ENCODE measurements at regions not wholly inside any gene's neighbourhood (a gene's known extent, or its start where the extent isn't known, plus 50 kb on each side); places are given as distances from the start of the nearest gene placed in this dataset.
A peak's percentile ranks its signal among the peaks of the same experiment; 100 is the strongest.

- no peaks in the 10 kb centered on the region for H3K79me2 ChIP-seq (ENCODE audit: insufficient read depth, low read length)
- no peak overlapping the region for H3K27ac ChIP-seq (ENCODE audit: low read depth, low read length)
- H3K4me2 ChIP-seq (ENCODE audit: insufficient read depth, low read length) = no peak overlapping the region
- no peaks in the 10 kb centered on the region for H3K36me3 ChIP-seq (ENCODE audit: insufficient read depth, low read length)
- no peaks in the 10 kb centered on the region for H3K4me1 ChIP-seq (ENCODE audit: insufficient read depth, low read length)
- no peak overlapping the region for H2AFZ ChIP-seq (ENCODE audit: low read length)
- peak; percentile 39 for DNase-seq (ENCODE audit: insufficient read length, low spot score, missing footprints)
- TF ChIP-seq, protein P1, sequence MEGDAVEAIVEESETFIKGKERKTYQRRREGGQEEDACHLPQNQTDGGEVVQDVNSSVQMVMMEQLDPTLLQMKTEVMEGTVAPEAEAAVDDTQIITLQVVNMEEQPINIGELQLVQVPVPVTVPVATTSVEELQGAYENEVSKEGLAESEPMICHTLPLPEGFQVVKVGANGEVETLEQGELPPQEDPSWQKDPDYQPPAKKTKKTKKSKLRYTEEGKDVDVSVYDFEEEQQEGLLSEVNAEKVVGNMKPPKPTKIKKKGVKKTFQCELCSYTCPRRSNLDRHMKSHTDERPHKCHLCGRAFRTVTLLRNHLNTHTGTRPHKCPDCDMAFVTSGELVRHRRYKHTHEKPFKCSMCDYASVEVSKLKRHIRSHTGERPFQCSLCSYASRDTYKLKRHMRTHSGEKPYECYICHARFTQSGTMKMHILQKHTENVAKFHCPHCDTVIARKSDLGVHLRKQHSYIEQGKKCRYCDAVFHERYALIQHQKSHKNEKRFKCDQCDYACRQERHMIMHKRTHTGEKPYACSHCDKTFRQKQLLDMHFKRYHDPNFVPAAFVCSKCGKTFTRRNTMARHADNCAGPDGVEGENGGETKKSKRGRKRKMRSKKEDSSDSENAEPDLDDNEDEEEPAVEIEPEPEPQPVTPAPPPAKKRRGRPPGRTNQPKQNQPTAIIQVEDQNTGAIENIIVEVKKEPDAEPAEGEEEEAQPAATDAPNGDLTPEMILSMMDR (IDR thresholded peaks at IDR 0.05; ENCODE audit: extremely low read depth, low read depth, low read length) = no peak
- H3K9me3 ChIP-seq (ENCODE audit: low read depth, low read length) = no peaks in the 10 kb centered on the region
- H3K27me3 ChIP-seq (ENCODE audit: insufficient read depth, low read length) = no peaks in the 10 kb centered on the region
- H4K20me1 ChIP-seq (ENCODE audit: insufficient read depth, low read length) = no peaks in the 10 kb centered on the region
- no peak overlapping the region for H3K4me3 ChIP-seq (ENCODE audit: insufficient read depth, low read length)
Observed at GRCh38 chr18:6598657-6599056, 130.9 kb upstream of the ARHGAP28 start.

- no peak overlapping the region for H3K4me3 ChIP-seq (ENCODE audit: insufficient read depth, low read length)
- no peaks in the 10 kb centered on the region for H3K36me3 ChIP-seq (ENCODE audit: insufficient read depth, low read length)
- peaks cover 2% of the 10 kb centered on the region for H3K4me1 ChIP-seq (ENCODE audit: insufficient read depth, low read length)
- no peaks in the 10 kb centered on the region for H3K27me3 ChIP-seq (ENCODE audit: insufficient read depth, low read length)
- no peaks in the 10 kb centered on the region for H3K9me3 ChIP-seq (ENCODE audit: low read depth, low read length)
- H3K79me2 ChIP-seq (ENCODE audit: insufficient read depth, low read length) = no peaks in the 10 kb centered on the region
- H3K4me2 ChIP-seq (ENCODE audit: insufficient read depth, low read length) = no peak overlapping the region
- TF ChIP-seq, protein P1 (IDR thresholded peaks at IDR 0.05; ENCODE audit: extremely low read depth, low read depth, low read length) = no peak
- no peak overlapping the region for H3K27ac ChIP-seq (ENCODE audit: low read depth, low read length)
- no peaks in the 10 kb centered on the region for H4K20me1 ChIP-seq (ENCODE audit: insufficient read depth, low read length)
- no peak overlapping the region for H2AFZ ChIP-seq (ENCODE audit: low read length)
- no peak for DNase-seq (ENCODE audit: insufficient read length, low spot score, missing footprints)
Observed at GRCh38 chr18:6600667-6601167, 128.8 kb upstream of the ARHGAP28 start.

- H3K4me2 ChIP-seq (ENCODE audit: insufficient read depth, low read length) = no peak overlapping the region
- H2AFZ ChIP-seq (ENCODE audit: low read length) = no peak overlapping the region
Observed at GRCh38 chr18:6601241-6601640, 128.3 kb upstream of the ARHGAP28 start.

DNA sequence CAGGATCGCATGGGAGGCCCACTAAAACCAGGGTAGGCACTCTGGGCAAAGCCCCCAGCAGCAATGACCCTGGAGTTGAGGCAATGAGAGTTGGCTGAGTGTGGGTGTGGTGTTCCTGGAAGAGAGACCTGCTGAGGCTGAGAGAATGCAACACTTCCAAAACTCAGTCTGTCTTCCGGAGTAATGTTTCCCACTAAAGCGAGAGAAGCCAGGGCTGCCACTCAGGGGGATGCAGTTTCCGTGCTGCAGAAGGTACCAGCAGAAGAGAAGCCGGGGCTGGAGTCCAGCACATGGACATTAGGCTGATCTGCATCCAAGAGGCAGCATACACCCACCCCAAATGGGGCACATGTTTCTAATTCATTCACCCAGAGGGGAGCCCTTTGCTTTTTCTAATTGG, 127.2 kb upstream of the ARHGAP28 start:
- Histone ChIP-seq H3K27ac (ENCODE audit: low read depth, low read length) (no peak overlapping the region), H3K4me2 (ENCODE audit: insufficient read depth, low read length) (no peak overlapping the region), H3K9me3 (ENCODE audit: low read depth, low read length) (no peaks in the 10 kb centered on the region), H3K79me2 (ENCODE audit: insufficient read depth, low read length) (no peaks in the 10 kb centered on the region), H3K27me3 (ENCODE audit: insufficient read depth, low read length) (no peaks in the 10 kb centered on the region), H3K36me3 (ENCODE audit: insufficient read depth, low read length) (no peaks in the 10 kb centered on the region), H4K20me1 (ENCODE audit: insufficient read depth, low read length) (no peaks in the 10 kb centered on the region), H2AFZ (ENCODE audit: low read length) (no peak overlapping the region), H3K4me3 (ENCODE audit: insufficient read depth, low read length) (no peak overlapping the region), H3K4me1 (ENCODE audit: insufficient read depth, low read length) (peaks cover 2% of the 10 kb centered on the region)
- DNase-seq (ENCODE audit: insufficient read length, low spot score, missing footprints) = no peak
- TF ChIP-seq, protein P1 (IDR thresholded peaks at IDR 0.05; ENCODE audit: extremely low read depth, low read depth, low read length) = no peak

More at GRCh38 chr18:6601241-6601640, 128.3 kb upstream of the ARHGAP28 start:
- Histone ChIP-seq H3K9me3 (ENCODE audit: low read depth, low read length) (no peaks in the 10 kb centered on the region), H4K20me1 (ENCODE audit: insufficient read depth, low read length) (no peaks in the 10 kb centered on the region), H3K4me1 (ENCODE audit: insufficient read depth, low read length) (peaks cover 2% of the 10 kb centered on the region), H3K4me3 (ENCODE audit: insufficient read depth, low read length) (no peak overlapping the region), H3K36me3 (ENCODE audit: insufficient read depth, low read length) (no peaks in the 10 kb centered on the region), H3K27me3 (ENCODE audit: insufficient read depth, low read length) (no peaks in the 10 kb centered on the region), H3K27ac (ENCODE audit: low read depth, low read length) (no peak overlapping the region), H3K79me2 (ENCODE audit: insufficient read depth, low read length) (no peaks in the 10 kb centered on the region)
- TF ChIP-seq, protein P1 (IDR thresholded peaks at IDR 0.05; ENCODE audit: extremely low read depth, low read depth, low read length) = no peak
- no peak for DNase-seq (ENCODE audit: insufficient read length, low spot score, missing footprints)
